Vagina (tissue), 2 donors: ENCODE measurements at regions not wholly inside any gene's neighbourhood (a gene's known extent, or its start where the extent isn't known, plus 50 kb on each side); places are given as distances from the start of the nearest gene placed in this dataset.

Experiments
- CTCF ChIP-seq, 3 experiments: fragments of 450-650 bp in 2 of 3; fragments of 200-600 bp in 1 of 3; sonication (generic) in 1 of 3; IDR thresholded peaks; one replicate each; pipeline ENCODE4 v1.5.1; 2017 to 2019; ENCODE audit warnings: antibody characterized with exemption in 3 of 3, mild to moderate bottlenecking in 2 of 3, moderate library complexity in 2 of 3
- POLR2A ChIP-seq, 2 donors: fragments of 450-650 bp; IDR thresholded peaks; one replicate each; pipeline ENCODE4 v1.6.1; 2017; ENCODE audit warnings: antibody characterized with exemption in 2 of 2, mild to moderate bottlenecking in 2 of 2, moderate library complexity in 2 of 2

DNA sequence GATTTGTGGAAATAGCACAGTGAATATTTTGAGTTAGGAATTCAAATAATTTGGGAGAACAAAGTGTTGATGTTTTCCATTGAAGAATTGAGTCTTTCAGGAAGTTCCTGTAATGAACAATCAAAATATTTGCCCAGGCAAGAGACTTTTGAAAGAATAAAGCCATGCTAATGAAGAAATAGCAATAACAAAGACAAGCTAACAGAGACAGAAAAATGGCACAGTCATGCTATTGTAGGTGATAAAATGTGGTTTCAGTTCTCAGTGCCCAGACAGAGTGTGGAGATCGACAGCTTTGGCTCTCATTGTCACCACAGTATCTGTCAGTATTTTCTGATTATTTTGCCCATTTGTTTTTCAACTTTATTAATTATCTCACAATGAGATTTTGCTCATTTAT lies 490.8 kb upstream of the PIK3C3 start:
- TF ChIP-seq POLR2A (IDR thresholded peaks at IDR 0.05) (no peak), CTCF (IDR thresholded peaks at IDR 0.05) (no peak)
